Suprapubic skin (tissue), 3 donors: ENCODE measurements at regions not wholly inside any gene's neighbourhood (a gene's known extent, or its start where the extent isn't known, plus 50 kb on each side); places are given as distances from the start of the nearest gene placed in this dataset.

Source experiments
- EP300 ChIP-seq: sonication (generic); formaldehyde crosslinking; IDR thresholded peaks from one replicate; pipeline ENCODE4 v1.6.1; 2017; ENCODE audit warnings: antibody characterized with exemption
- TF ChIP-seq, protein P1 (sequence below), 2 donors: fragments of 200-600 bp in 1 of 2; fragments of 450-650 bp in 1 of 2; sonication (generic) in 1 of 2; IDR thresholded peaks; one replicate each; pipeline ENCODE4 v1.5.1; 2016 to 2019; ENCODE audit warnings: antibody characterized with exemption in 2 of 2, mild to moderate bottlenecking in 1 of 2, moderate library complexity in 1 of 2

DNA sequence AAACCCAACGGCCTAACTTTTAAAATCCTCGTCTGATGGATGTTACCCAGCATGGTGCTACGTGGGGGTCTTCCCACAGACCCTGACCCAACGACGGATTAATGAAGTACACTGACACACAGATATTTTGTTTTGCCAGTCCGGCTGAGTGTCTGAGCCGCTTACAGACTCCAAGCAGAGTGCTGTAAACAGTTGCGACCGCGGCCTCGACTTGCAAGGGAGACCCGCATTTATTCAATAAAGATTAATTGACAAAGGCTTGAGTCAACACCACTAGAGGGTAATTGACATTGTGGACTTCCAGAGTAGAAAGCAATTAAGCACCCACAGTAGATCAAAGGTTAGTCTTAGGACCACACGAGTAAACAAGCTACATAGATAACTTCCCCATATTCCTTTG is 1042.4 kb downstream of the AACS start:
- no peak for TF ChIP-seq EP300
- TF ChIP-seq, protein P1, sequence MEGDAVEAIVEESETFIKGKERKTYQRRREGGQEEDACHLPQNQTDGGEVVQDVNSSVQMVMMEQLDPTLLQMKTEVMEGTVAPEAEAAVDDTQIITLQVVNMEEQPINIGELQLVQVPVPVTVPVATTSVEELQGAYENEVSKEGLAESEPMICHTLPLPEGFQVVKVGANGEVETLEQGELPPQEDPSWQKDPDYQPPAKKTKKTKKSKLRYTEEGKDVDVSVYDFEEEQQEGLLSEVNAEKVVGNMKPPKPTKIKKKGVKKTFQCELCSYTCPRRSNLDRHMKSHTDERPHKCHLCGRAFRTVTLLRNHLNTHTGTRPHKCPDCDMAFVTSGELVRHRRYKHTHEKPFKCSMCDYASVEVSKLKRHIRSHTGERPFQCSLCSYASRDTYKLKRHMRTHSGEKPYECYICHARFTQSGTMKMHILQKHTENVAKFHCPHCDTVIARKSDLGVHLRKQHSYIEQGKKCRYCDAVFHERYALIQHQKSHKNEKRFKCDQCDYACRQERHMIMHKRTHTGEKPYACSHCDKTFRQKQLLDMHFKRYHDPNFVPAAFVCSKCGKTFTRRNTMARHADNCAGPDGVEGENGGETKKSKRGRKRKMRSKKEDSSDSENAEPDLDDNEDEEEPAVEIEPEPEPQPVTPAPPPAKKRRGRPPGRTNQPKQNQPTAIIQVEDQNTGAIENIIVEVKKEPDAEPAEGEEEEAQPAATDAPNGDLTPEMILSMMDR (IDR thresholded peaks at IDR 0.05), result no peak
